ENCODE measurements at regions not wholly inside any gene's neighbourhood (a gene's known extent, or its start where the extent isn't known, plus 50 kb on each side); places are given as distances from the start of the nearest gene placed in this dataset.
A peak's percentile ranks its signal among the peaks of the same experiment; 100 is the strongest.

DNA sequence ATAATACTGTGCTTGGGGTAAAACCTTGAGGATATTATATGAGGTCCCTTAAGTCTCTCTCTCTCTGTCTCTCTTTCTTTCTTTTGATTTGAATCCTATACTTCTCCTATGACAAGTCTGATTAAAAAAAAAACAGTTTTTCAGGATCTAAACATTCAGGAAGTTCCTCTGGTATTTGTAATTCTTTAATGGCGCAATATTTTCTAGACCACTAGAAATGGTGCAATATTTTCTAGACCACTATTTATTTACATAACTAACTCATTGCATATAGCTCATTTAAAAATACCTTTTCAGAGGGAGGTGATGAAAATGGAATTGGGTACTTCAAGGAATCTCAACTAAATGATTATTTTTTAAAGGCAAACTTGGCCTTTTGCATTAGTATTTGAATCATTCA, 1235.3 kb downstream of the GATA3 start:
- Histone ChIP-seq H3K36me3 (ENCODE audit: control insufficient read depth in 2 of 2, insufficient read depth in 2 of 2, low read length in 1 of 2) (no peaks in the 10 kb centered on the region), H3K4me3 (ENCODE audit: low read length in 2 of 2) (no peak overlapping the region)
- 98% methylated on average over 1 of the region's 1 CpG for WGBS

GRCh38 chr10:9291081-9291480, 1236.6 kb downstream of the GATA3 start:
- WGBS: 86% methylated on average over 1 of the region's 1 CpG
- no peaks in the 10 kb centered on the region for H3K36me3 ChIP-seq (ENCODE audit: control insufficient read depth in 2 of 2, insufficient read depth in 2 of 2, low read length in 1 of 2)
- H3K4me3 ChIP-seq (ENCODE audit: low read length in 2 of 2): no peak overlapping the region

More for the DNA sequence above, 1235.3 kb downstream of the GATA3 start:
- Histone ChIP-seq H3K9me3 (ENCODE audit: control insufficient read depth in 2 of 2, insufficient read depth in 1 of 2, low read length in 1 of 2) (no peaks in the 10 kb centered on the region), H3K27ac (ENCODE audit: low read depth in 1 of 2, low read length in 1 of 2) (no peak overlapping the region), H3K27me3 (ENCODE audit: control insufficient read depth in 2 of 2, insufficient read depth in 1 of 2, low read length in 1 of 2) (no peaks in the 10 kb centered on the region), H3K4me1 (ENCODE audit: control insufficient read depth in 2 of 2, insufficient read depth in 2 of 2, low read length in 2 of 2) (peaks cover 0 to under 1% of the 10 kb centered on the region in 2 donors)
- DNase-seq (ENCODE audit: low read depth in 6 of 9, low spot score in 9 of 9): no peak

GRCh38 chr10:9294132-9294663, 1239.7 kb downstream of the GATA3 start:
- H3K36me3 ChIP-seq (ENCODE audit: control insufficient read depth in 2 of 2, insufficient read depth in 2 of 2, low read length in 1 of 2): no peaks in the 10 kb centered on the region
- 63% methylated on average over 4 of the region's 4 CpGs for WGBS
- H3K27ac ChIP-seq (ENCODE audit: low read depth in 1 of 2, low read length in 1 of 2): no peak overlapping the region
- no peaks in the 10 kb centered on the region for H3K9me3 ChIP-seq (ENCODE audit: control insufficient read depth in 2 of 2, insufficient read depth in 1 of 2, low read length in 1 of 2)
- no peak for DNase-seq (ENCODE audit: low read depth in 6 of 9, low spot score in 9 of 9)
- H3K27me3 ChIP-seq (ENCODE audit: control insufficient read depth in 2 of 2, insufficient read depth in 1 of 2, low read length in 1 of 2): no peaks in the 10 kb centered on the region
- no peak overlapping the region for H3K4me3 ChIP-seq (ENCODE audit: low read length in 2 of 2)
- H3K4me1 ChIP-seq (ENCODE audit: control insufficient read depth in 2 of 2, insufficient read depth in 2 of 2, low read length in 2 of 2): peaks cover 0 to 3% of the 10 kb centered on the region in 2 donors

More at GRCh38 chr10:9291081-9291480, 1236.6 kb downstream of the GATA3 start:
- no peaks in the 10 kb centered on the region for H3K27me3 ChIP-seq (ENCODE audit: control insufficient read depth in 2 of 2, insufficient read depth in 1 of 2, low read length in 1 of 2)
- H3K27ac ChIP-seq (ENCODE audit: low read depth in 1 of 2, low read length in 1 of 2): no peak overlapping the region
- peaks cover 0 to 3% of the 10 kb centered on the region in 2 donors for H3K4me1 ChIP-seq (ENCODE audit: control insufficient read depth in 2 of 2, insufficient read depth in 2 of 2, low read length in 2 of 2)
- DNase-seq (ENCODE audit: low read depth in 6 of 9, low spot score in 9 of 9): no peak
- no peaks in the 10 kb centered on the region for H3K9me3 ChIP-seq (ENCODE audit: control insufficient read depth in 2 of 2, insufficient read depth in 1 of 2, low read length in 1 of 2)

GRCh38 chr10:9294865-9295264, 1240.4 kb downstream of the GATA3 start:
- DNase-seq (ENCODE audit: low read depth in 6 of 9, low spot score in 9 of 9): peak in 1 of 9 donors; percentile 19
- no peak overlapping the region for H3K27ac ChIP-seq (ENCODE audit: low read depth in 1 of 2, low read length in 1 of 2)
- H3K4me3 ChIP-seq (ENCODE audit: low read length in 2 of 2): no peak overlapping the region
- no peaks in the 10 kb centered on the region for H3K9me3 ChIP-seq (ENCODE audit: control insufficient read depth in 2 of 2, insufficient read depth in 1 of 2, low read length in 1 of 2)
- H3K36me3 ChIP-seq (ENCODE audit: control insufficient read depth in 2 of 2, insufficient read depth in 2 of 2, low read length in 1 of 2): no peaks in the 10 kb centered on the region
- no peaks in the 10 kb centered on the region for H3K27me3 ChIP-seq (ENCODE audit: control insufficient read depth in 2 of 2, insufficient read depth in 1 of 2, low read length in 1 of 2)
- WGBS: 85% methylated on average over 1 of the region's 1 CpG
- peaks cover 0 to 3% of the 10 kb centered on the region in 2 donors for H3K4me1 ChIP-seq (ENCODE audit: control insufficient read depth in 2 of 2, insufficient read depth in 2 of 2, low read length in 2 of 2)

DNA sequence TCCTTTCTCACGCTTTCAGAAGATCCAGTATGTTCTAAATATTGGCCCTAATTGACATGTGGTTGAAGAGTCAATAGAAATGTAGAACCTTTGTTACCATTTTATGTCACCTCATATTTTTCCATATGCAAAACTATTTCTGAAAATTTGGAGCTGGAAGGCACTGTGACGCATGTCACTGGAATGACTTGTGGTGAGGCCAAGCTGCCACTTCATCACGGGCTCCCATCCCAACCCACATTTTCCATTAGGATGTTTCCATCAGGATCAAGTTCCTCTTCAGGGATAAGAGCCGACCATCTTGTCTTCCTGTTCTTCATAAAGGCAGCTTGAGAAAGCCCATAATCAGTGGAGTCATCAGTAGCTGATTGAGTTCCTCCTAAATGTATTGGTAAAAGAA, 1241.7 kb downstream of the GATA3 start:
- Histone ChIP-seq H3K27me3 (ENCODE audit: control insufficient read depth in 2 of 2, insufficient read depth in 1 of 2, low read length in 1 of 2) (no peaks in the 10 kb centered on the region), H3K27ac (ENCODE audit: low read depth in 1 of 2, low read length in 1 of 2) (no peak overlapping the region), H3K4me1 (ENCODE audit: control insufficient read depth in 2 of 2, insufficient read depth in 2 of 2, low read length in 2 of 2) (peaks cover 0 to 3% of the 10 kb centered on the region in 2 donors), H3K36me3 (ENCODE audit: control insufficient read depth in 2 of 2, insufficient read depth in 2 of 2, low read length in 1 of 2) (no peaks in the 10 kb centered on the region), H3K4me3 (ENCODE audit: low read length in 2 of 2) (no peak overlapping the region), H3K9me3 (ENCODE audit: control insufficient read depth in 2 of 2, insufficient read depth in 1 of 2, low read length in 1 of 2) (no peaks in the 10 kb centered on the region)
- WGBS: 95% methylated on average over 4 of the region's 4 CpGs
- DNase-seq (ENCODE audit: low read depth in 6 of 9, low spot score in 9 of 9): no peak

- Histone ChIP-seq H3K4me1 (ENCODE audit: control insufficient read depth in 2 of 2, insufficient read depth in 2 of 2, low read length in 2 of 2) (peaks cover 0 to 3% of the 10 kb centered on the region in 2 donors), H3K4me3 (ENCODE audit: low read length in 2 of 2) (no peak overlapping the region), H3K9me3 (ENCODE audit: control insufficient read depth in 2 of 2, insufficient read depth in 1 of 2, low read length in 1 of 2) (no peaks in the 10 kb centered on the region), H3K27me3 (ENCODE audit: control insufficient read depth in 2 of 2, insufficient read depth in 1 of 2, low read length in 1 of 2) (no peaks in the 10 kb centered on the region), H3K36me3 (ENCODE audit: control insufficient read depth in 2 of 2, insufficient read depth in 2 of 2, low read length in 1 of 2) (no peaks in the 10 kb centered on the region), H3K27ac (ENCODE audit: low read depth in 1 of 2, low read length in 1 of 2) (no peak overlapping the region)
- WGBS: 98% methylated on average over 3 of the region's 3 CpGs
- DNase-seq (ENCODE audit: low read depth in 6 of 9, low spot score in 9 of 9): no peak
These were observed 1243.1 kb downstream of the GATA3 start for GRCh38 chr10:9297580-9297979.

GRCh38 chr10:9299966-9300365, 1245.5 kb downstream of the GATA3 start:
- H3K27me3 ChIP-seq (ENCODE audit: control insufficient read depth in 2 of 2, insufficient read depth in 1 of 2, low read length in 1 of 2): no peaks in the 10 kb centered on the region
- no peaks in the 10 kb centered on the region for H3K9me3 ChIP-seq (ENCODE audit: control insufficient read depth in 2 of 2, insufficient read depth in 1 of 2, low read length in 1 of 2)
- no peak overlapping the region for H3K27ac ChIP-seq (ENCODE audit: low read depth in 1 of 2, low read length in 1 of 2)
- H3K36me3 ChIP-seq (ENCODE audit: control insufficient read depth in 2 of 2, insufficient read depth in 2 of 2, low read length in 1 of 2): no peaks in the 10 kb centered on the region
- WGBS: 95% methylated on average over 2 of the region's 2 CpGs
- DNase-seq (ENCODE audit: low read depth in 6 of 9, low spot score in 9 of 9): no peak
- H3K4me1 ChIP-seq (ENCODE audit: control insufficient read depth in 2 of 2, insufficient read depth in 2 of 2, low read length in 2 of 2): peaks cover 0 to under 1% of the 10 kb centered on the region in 2 donors
- no peak overlapping the region for H3K4me3 ChIP-seq (ENCODE audit: low read length in 2 of 2)

DNA sequence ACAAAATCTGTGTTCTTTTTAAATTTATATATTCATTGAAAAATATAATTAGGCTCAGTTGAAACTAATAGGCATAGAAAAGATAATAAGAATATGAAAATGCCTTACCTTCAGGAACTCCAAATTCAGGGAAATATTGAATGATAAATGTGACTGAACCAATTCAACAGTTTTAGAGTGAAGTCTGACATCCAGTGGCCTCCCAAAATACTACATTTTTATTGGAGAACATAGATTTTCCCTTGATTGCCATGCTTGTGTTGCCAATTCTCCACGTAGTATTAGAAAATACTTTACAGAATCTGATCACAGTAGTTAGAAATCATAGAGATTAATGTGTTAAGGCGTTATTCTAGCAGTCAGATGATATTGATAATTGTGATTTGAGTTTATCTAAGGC, 1246.7 kb downstream of the GATA3 start:
- Histone ChIP-seq H3K27ac (ENCODE audit: low read depth in 1 of 2, low read length in 1 of 2) (no peak overlapping the region), H3K36me3 (ENCODE audit: control insufficient read depth in 2 of 2, insufficient read depth in 2 of 2, low read length in 1 of 2) (no peaks in the 10 kb centered on the region), H3K4me3 (ENCODE audit: low read length in 2 of 2) (no peak overlapping the region), H3K27me3 (ENCODE audit: control insufficient read depth in 2 of 2, insufficient read depth in 1 of 2, low read length in 1 of 2) (no peaks in the 10 kb centered on the region), H3K4me1 (ENCODE audit: control insufficient read depth in 2 of 2, insufficient read depth in 2 of 2, low read length in 2 of 2) (no peaks in the 10 kb centered on the region), H3K9me3 (ENCODE audit: control insufficient read depth in 2 of 2, insufficient read depth in 1 of 2, low read length in 1 of 2) (no peaks in the 10 kb centered on the region)
- WGBS: 83% methylated on average over 2 of the region's 2 CpGs
- DNase-seq (ENCODE audit: low read depth in 6 of 9, low spot score in 9 of 9): no peak

DNA sequence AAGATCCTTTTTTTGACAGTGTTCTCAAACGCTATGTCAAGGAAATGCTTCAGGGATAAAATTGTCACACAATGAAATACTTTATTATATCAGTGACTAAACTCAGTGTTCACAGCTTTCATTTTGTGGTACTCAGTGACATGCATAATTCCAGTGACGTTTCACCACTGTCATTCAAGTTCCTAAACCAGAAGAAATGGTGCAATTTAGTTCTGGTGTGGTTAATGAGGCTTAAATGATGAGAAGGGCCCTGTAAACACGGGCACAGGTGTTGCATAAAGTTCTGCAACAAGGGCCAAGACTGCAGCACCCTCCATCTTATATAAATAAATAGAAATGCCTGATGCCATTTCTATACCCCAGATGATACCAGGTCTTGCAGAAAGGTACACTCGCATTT, 1247.1 kb downstream of the GATA3 start:
- no peaks in the 10 kb centered on the region for H3K9me3 ChIP-seq (ENCODE audit: control insufficient read depth in 2 of 2, insufficient read depth in 1 of 2, low read length in 1 of 2)
- 87% methylated on average over 4 of the region's 4 CpGs for WGBS
- no peaks in the 10 kb centered on the region for H3K4me1 ChIP-seq (ENCODE audit: control insufficient read depth in 2 of 2, insufficient read depth in 2 of 2, low read length in 2 of 2)
- H3K36me3 ChIP-seq (ENCODE audit: control insufficient read depth in 2 of 2, insufficient read depth in 2 of 2, low read length in 1 of 2): no peaks in the 10 kb centered on the region
- DNase-seq (ENCODE audit: low read depth in 6 of 9, low spot score in 9 of 9): no peak
- H3K4me3 ChIP-seq (ENCODE audit: low read length in 2 of 2): no peak overlapping the region
- no peak overlapping the region for H3K27ac ChIP-seq (ENCODE audit: low read depth in 1 of 2, low read length in 1 of 2)
- H3K27me3 ChIP-seq (ENCODE audit: control insufficient read depth in 2 of 2, insufficient read depth in 1 of 2, low read length in 1 of 2): no peaks in the 10 kb centered on the region
